H1 (cell line): ENCODE measurements at regions not wholly inside any gene's neighbourhood (a gene's known extent, or its start where the extent isn't known, plus 50 kb on each side); places are given as distances from the start of the nearest gene placed in this dataset.

Source experiments
- NANOG ChIP-seq: IDR thresholded peaks from 2 replicates; pipeline ENCODE4 v1.6.1; 2011; ENCODE audit warnings: low read length, low read depth, mild to moderate bottlenecking, inconsistent platforms; ENCODE audit not compliant: insufficient read depth, poor library complexity, severe bottlenecking
- NRF1 ChIP-seq: IDR thresholded peaks from 2 replicates; pipeline ENCODE4 v1.6.1; 2011; ENCODE audit warnings: mild to moderate bottlenecking, low read depth, low read length, improper control_type of control experiment
- RBBP5 ChIP-seq: IDR thresholded peaks from 2 replicates; pipeline ENCODE4 v1.7.1; 2012; ENCODE audit warnings: low read depth, mild to moderate bottlenecking, inconsistent platforms, low read length, moderate library complexity, borderline replicate concordance
- SAP30 ChIP-seq: fragments of 300-600 bp; sonication (generic); IDR thresholded peaks from 2 replicates; pipeline ENCODE4 v1.7.1; 2012; ENCODE audit warnings: low read length, moderate library complexity, mild to moderate bottlenecking, inconsistent platforms; ENCODE audit not compliant: insufficient read depth, insufficient replicate concordance
- SIN3A ChIP-seq, 2 experiments: IDR thresholded peaks in 1 of 2; conservative IDR thresholded peaks in 1 of 2; 2 replicates each; pipeline ENCODE4 v1.6.1; 2011 to 2012; ENCODE audit warnings: low read length in 2 of 2, improper control_type of control experiment in 1 of 2, low read depth in 1 of 2, mild to moderate bottlenecking in 1 of 2
- SIX5 ChIP-seq: IDR thresholded peaks from 2 replicates; pipeline ENCODE4 v1.6.1; 2011; ENCODE audit warnings: mild to moderate bottlenecking, low read depth, low read length
- TAF1 ChIP-seq: IDR thresholded peaks from 2 replicates; pipeline ENCODE4 v1.6.1; 2011; ENCODE audit warnings: mild to moderate bottlenecking, low read depth, low read length
- TBP ChIP-seq: IDR thresholded peaks from 2 replicates; pipeline ENCODE4 v1.6.1; 2011; ENCODE audit warnings: low read depth, low read length, improper control_type of control experiment
- TF ChIP-seq, protein P1 (sequence below): fragments of 300-600 bp; sonication (generic); IDR thresholded peaks from 2 replicates; pipeline ENCODE4 v1.7.1; 2012; ENCODE audit warnings: low read length, moderate library complexity, mild to moderate bottlenecking, inconsistent platforms; ENCODE audit not compliant: insufficient replicate concordance

DNA sequence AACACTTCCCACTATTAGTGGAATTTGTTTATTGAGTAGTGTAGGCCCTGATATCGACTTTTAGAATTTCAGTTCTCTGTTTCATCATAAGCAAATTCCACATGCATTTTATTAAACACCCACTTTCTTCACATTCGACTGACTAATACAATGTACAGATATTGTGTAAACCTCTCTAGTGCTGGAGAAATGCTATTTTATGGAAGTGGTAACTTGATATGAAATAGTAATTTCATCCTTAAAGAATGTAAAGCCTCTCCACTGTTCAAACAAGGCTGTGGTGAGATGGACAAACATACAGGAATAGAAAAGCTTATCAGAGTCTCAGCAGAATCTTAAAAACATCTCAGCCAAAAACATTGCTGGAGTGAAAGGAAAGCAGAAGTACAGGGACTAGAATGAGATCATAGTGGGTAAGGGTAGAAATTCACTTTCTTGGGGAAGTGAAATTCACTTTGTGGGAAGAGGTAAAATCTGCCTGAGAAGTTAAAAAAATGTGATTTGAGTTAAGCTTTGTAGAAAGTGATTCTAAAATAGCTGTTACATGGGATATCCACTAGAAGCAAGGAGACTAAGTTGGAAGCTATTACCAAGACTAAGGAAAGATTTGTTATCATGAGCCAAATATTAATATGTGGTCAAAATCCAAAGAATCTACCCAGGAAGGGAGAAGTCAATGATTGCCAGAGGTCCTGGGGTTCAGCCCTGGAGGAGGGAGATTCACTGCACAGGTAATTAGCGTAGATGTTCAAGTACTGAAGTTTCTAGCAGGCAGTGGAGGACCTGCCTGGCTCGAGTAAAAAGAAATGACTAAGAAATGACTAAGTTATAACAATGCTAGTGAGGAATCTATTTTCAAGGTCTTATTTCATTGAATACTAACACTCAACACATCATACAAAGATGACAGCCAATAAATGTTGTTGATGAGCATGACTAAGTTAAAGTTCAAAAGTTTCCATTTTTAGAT is 398.3 kb upstream of the FAM47C start (continued):
- TF ChIP-seq, protein P1, sequence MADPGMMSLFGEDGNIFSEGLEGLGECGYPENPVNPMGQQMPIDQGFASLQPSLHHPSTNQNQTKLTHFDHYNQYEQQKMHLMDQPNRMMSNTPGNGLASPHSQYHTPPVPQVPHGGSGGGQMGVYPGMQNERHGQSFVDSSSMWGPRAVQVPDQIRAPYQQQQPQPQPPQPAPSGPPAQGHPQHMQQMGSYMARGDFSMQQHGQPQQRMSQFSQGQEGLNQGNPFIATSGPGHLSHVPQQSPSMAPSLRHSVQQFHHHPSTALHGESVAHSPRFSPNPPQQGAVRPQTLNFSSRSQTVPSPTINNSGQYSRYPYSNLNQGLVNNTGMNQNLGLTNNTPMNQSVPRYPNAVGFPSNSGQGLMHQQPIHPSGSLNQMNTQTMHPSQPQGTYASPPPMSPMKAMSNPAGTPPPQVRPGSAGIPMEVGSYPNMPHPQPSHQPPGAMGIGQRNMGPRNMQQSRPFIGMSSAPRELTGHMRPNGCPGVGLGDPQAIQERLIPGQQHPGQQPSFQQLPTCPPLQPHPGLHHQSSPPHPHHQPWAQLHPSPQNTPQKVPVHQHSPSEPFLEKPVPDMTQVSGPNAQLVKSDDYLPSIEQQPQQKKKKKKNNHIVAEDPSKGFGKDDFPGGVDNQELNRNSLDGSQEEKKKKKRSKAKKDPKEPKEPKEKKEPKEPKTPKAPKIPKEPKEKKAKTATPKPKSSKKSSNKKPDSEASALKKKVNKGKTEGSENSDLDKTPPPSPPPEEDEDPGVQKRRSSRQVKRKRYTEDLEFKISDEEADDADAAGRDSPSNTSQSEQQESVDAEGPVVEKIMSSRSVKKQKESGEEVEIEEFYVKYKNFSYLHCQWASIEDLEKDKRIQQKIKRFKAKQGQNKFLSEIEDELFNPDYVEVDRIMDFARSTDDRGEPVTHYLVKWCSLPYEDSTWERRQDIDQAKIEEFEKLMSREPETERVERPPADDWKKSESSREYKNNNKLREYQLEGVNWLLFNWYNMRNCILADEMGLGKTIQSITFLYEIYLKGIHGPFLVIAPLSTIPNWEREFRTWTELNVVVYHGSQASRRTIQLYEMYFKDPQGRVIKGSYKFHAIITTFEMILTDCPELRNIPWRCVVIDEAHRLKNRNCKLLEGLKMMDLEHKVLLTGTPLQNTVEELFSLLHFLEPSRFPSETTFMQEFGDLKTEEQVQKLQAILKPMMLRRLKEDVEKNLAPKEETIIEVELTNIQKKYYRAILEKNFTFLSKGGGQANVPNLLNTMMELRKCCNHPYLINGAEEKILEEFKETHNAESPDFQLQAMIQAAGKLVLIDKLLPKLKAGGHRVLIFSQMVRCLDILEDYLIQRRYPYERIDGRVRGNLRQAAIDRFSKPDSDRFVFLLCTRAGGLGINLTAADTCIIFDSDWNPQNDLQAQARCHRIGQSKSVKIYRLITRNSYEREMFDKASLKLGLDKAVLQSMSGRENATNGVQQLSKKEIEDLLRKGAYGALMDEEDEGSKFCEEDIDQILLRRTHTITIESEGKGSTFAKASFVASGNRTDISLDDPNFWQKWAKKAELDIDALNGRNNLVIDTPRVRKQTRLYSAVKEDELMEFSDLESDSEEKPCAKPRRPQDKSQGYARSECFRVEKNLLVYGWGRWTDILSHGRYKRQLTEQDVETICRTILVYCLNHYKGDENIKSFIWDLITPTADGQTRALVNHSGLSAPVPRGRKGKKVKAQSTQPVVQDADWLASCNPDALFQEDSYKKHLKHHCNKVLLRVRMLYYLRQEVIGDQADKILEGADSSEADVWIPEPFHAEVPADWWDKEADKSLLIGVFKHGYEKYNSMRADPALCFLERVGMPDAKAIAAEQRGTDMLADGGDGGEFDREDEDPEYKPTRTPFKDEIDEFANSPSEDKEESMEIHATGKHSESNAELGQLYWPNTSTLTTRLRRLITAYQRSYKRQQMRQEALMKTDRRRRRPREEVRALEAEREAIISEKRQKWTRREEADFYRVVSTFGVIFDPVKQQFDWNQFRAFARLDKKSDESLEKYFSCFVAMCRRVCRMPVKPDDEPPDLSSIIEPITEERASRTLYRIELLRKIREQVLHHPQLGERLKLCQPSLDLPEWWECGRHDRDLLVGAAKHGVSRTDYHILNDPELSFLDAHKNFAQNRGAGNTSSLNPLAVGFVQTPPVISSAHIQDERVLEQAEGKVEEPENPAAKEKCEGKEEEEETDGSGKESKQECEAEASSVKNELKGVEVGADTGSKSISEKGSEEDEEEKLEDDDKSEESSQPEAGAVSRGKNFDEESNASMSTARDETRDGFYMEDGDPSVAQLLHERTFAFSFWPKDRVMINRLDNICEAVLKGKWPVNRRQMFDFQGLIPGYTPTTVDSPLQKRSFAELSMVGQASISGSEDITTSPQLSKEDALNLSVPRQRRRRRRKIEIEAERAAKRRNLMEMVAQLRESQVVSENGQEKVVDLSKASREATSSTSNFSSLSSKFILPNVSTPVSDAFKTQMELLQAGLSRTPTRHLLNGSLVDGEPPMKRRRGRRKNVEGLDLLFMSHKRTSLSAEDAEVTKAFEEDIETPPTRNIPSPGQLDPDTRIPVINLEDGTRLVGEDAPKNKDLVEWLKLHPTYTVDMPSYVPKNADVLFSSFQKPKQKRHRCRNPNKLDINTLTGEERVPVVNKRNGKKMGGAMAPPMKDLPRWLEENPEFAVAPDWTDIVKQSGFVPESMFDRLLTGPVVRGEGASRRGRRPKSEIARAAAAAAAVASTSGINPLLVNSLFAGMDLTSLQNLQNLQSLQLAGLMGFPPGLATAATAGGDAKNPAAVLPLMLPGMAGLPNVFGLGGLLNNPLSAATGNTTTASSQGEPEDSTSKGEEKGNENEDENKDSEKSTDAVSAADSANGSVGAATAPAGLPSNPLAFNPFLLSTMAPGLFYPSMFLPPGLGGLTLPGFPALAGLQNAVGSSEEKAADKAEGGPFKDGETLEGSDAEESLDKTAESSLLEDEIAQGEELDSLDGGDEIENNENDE: no peak
- TF ChIP-seq NANOG: no peak
- no peak for TF ChIP-seq TBP
- TF ChIP-seq TAF1: no peak
- no peak for TF ChIP-seq SAP30
- TF ChIP-seq SIN3A (conservative IDR thresholded peaks at IDR 0.05 in 1 of 2, IDR thresholded peaks at IDR 0.05 in 1 of 2; ENCODE audit: low read depth in 1 of 2, low read length in 2 of 2): no peak
- TF ChIP-seq NRF1: no peak
- no peak for TF ChIP-seq SIX5
- TF ChIP-seq RBBP5: no peak
